Fibroblast of lung (primary cell): ENCODE measurements at regions not wholly inside any gene's neighbourhood (a gene's known extent, or its start where the extent isn't known, plus 50 kb on each side); places are given as distances from the start of the nearest gene placed in this dataset.

Experiments
- DNase-seq, 2 donors: peaks; one replicate each; pipeline versions ENCODE4 v3.0.0 to v3.0.0-alpha.2; 2010; ENCODE audit warnings: low read depth in 2 of 2
- H2AFZ ChIP-seq: 2 replicates; pipeline ENCODE4 v1.5.1; 2012; ENCODE audit warnings: low read length, control low read depth, inconsistent platforms
- H3K27ac ChIP-seq: 2 replicates; pipeline ENCODE4 v1.5.1; 2011; ENCODE audit warnings: low read length, control low read depth; ENCODE audit not compliant: insufficient read depth
- H3K27me3 ChIP-seq: 2 replicates; pipeline ENCODE4 v1.5.1; 2011; ENCODE audit warnings: mild to moderate bottlenecking, low read length; ENCODE audit not compliant: control insufficient read depth, insufficient read depth
- H3K36me3 ChIP-seq: 2 replicates; pipeline ENCODE4 v1.5.1; 2011; ENCODE audit warnings: low read length; ENCODE audit not compliant: control insufficient read depth, insufficient read depth
- H3K4me1 ChIP-seq: 2 replicates; pipeline ENCODE4 v1.5.1; 2011; ENCODE audit warnings: low read length; ENCODE audit not compliant: control insufficient read depth, insufficient read depth; ENCODE audit errors: extremely low read depth
- H3K4me2 ChIP-seq: 2 replicates; pipeline ENCODE4 v1.5.1; 2011; ENCODE audit warnings: low read length, control low read depth; ENCODE audit not compliant: insufficient read depth; ENCODE audit errors: extremely low read depth
- H3K4me3 ChIP-seq, 4 experiments: fragments of 200-600 bp in 1 of 4; sonication (generic) in 1 of 4; replicated peaks in 1 of 4; 2 replicates each; pipeline ENCODE4 v1.5.1; 2011 to 2016; ENCODE audit warnings: low read length in 4 of 4, low read depth in 3 of 4, mild to moderate bottlenecking in 3 of 4, control low read depth in 2 of 4, inconsistent platforms in 1 of 4, mixed read lengths in 1 of 4; ENCODE audit not compliant: insufficient read depth in 1 of 4; ENCODE audit errors: control extremely low read depth in 1 of 4
- H3K79me2 ChIP-seq: 2 replicates; pipeline ENCODE4 v1.5.1; 2012; ENCODE audit warnings: mild to moderate bottlenecking, low read length, inconsistent platforms; ENCODE audit not compliant: control insufficient read depth, insufficient read depth
- H3K9ac ChIP-seq: 2 replicates; pipeline ENCODE4 v1.5.1; 2011; ENCODE audit warnings: mild to moderate bottlenecking, low read length, control low read depth; ENCODE audit not compliant: insufficient read depth
- H3K9me3 ChIP-seq: 2 replicates; pipeline ENCODE4 v1.5.1; 2012; ENCODE audit warnings: low read depth, low read length; ENCODE audit not compliant: control insufficient read depth, insufficient read depth
- H4K20me1 ChIP-seq: 2 replicates; pipeline ENCODE4 v1.5.1; 2011; ENCODE audit warnings: low read length; ENCODE audit not compliant: control insufficient read depth, insufficient read depth; ENCODE audit errors: extremely low read depth
- CTCF ChIP-seq, 2 donors: IDR thresholded peaks in 1 of 2; conservative IDR thresholded peaks in 1 of 2; 1 replicate in 1 of 2; 2 replicates in 1 of 2; pipeline ENCODE4 v1.5.1; 2011 to 2012; ENCODE audit warnings: low read length in 2 of 2, control low read depth in 1 of 2, inconsistent platforms in 1 of 2, low read depth in 1 of 2, mild to moderate bottlenecking in 1 of 2
- EZH2 ChIP-seq: IDR thresholded peaks from 2 replicates; pipeline ENCODE4 v1.5.1; 2012; ENCODE audit warnings: low read length, control low read depth, mild to moderate bottlenecking; ENCODE audit errors: missing control alignments

- Histone ChIP-seq H3K36me3 (no peaks in the 10 kb centered on the region), H3K4me3 (no peak overlapping the region), H3K9me3 (no peaks in the 10 kb centered on the region), H2AFZ (no peak overlapping the region), H3K4me2 (no peak overlapping the region), H4K20me1 (no peaks in the 10 kb centered on the region), H3K4me1 (no peaks in the 10 kb centered on the region), H3K27ac (no peak overlapping the region), H3K9ac (no peak overlapping the region), H3K27me3 (no peaks in the 10 kb centered on the region), H3K79me2 (no peaks in the 10 kb centered on the region)
- no peak for DNase-seq
- TF ChIP-seq EZH2 (no peak), CTCF (conservative IDR thresholded peaks at IDR 0.05 in 1 of 2, IDR thresholded peaks at IDR 0.05 in 1 of 2; ENCODE audit: low read depth in 1 of 2, low read length in 2 of 2) (no peak)
Measured at GRCh38 chr5:62184444-62184843, 121.6 kb upstream of the KIF2A start.

- H3K4me2 ChIP-seq: no peak overlapping the region
- H3K79me2 ChIP-seq: no peaks in the 10 kb centered on the region
- H4K20me1 ChIP-seq: no peaks in the 10 kb centered on the region
- no peaks in the 10 kb centered on the region for H3K9me3 ChIP-seq
- no peaks in the 10 kb centered on the region for H3K27me3 ChIP-seq
- TF ChIP-seq EZH2 (no peak), CTCF (conservative IDR thresholded peaks at IDR 0.05 in 1 of 2, IDR thresholded peaks at IDR 0.05 in 1 of 2; ENCODE audit: low read depth in 1 of 2, low read length in 2 of 2) (no peak)
- H2AFZ ChIP-seq: no peak overlapping the region
- H3K4me3 ChIP-seq: no peak overlapping the region
- no peaks in the 10 kb centered on the region for H3K4me1 ChIP-seq
- H3K27ac ChIP-seq: no peak overlapping the region
- DNase-seq: no peak
- H3K36me3 ChIP-seq: no peaks in the 10 kb centered on the region
- H3K9ac ChIP-seq: no peak overlapping the region
Measured at GRCh38 chr5:62190173-62190572, 115.8 kb upstream of the KIF2A start.

- no peaks in the 10 kb centered on the region for H3K4me1 ChIP-seq
- TF ChIP-seq CTCF (conservative IDR thresholded peaks at IDR 0.05 in 1 of 2, IDR thresholded peaks at IDR 0.05 in 1 of 2; ENCODE audit: low read depth in 1 of 2, low read length in 2 of 2): no peak
Measured at GRCh38 chr5:62190931-62191330, 115.1 kb upstream of the KIF2A start.

More at GRCh38 chr5:62190931-62191330, 115.1 kb upstream of the KIF2A start:
- no peak overlapping the region for H3K4me2 ChIP-seq
- DNase-seq: no peak
- H3K27ac ChIP-seq: no peak overlapping the region
- no peaks in the 10 kb centered on the region for H4K20me1 ChIP-seq
- no peaks in the 10 kb centered on the region for H3K27me3 ChIP-seq
- H2AFZ ChIP-seq: no peak overlapping the region
- H3K9ac ChIP-seq: no peak overlapping the region
- H3K36me3 ChIP-seq: no peaks in the 10 kb centered on the region
- H3K9me3 ChIP-seq: no peaks in the 10 kb centered on the region
- no peak overlapping the region for H3K4me3 ChIP-seq
- no peaks in the 10 kb centered on the region for H3K79me2 ChIP-seq
